ENCODE measurements at regions not wholly inside any gene's neighbourhood (a gene's known extent, or its start where the extent isn't known, plus 50 kb on each side); places are given as distances from the start of the nearest gene placed in this dataset.

DNA sequence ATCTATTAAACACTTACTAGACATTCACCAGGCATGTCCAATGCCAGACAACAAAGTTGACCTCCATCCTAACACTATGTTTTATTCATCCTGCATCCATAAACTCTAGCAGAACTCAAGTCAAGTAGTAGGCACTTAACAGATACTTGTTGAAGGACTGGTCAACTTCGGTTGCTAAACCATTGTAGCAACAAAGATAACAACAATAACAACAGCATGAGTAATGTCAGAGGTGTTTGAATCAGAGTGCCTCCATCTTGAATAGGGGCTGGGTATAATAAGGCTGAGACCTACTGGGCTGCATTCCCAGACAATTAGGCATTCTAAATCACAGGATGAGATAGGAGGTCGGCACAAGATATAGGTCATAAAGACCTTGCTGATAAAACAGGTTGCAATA, 180.5 kb upstream of the ZNF462 start:
- no peak for DNase-seq (ENCODE audit: low read depth)

DNA sequence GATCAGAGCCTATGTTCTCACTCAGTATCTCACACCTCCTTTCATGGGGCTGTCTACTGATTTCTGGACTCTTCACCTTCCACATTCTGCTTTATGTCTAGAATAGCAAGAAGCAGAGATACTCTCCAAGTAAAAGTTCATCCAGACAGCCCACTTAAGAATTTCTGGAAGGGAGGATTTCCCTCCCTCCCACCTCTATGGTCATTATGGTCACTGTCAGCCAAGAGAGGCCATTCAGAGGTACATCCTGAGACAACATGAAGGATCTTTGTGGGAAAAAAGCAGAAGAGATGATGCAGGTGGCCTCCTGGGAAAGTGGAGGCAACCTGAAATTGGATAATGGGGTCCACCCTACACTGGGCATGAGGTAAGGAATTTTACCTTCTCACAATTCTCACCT, 179.5 kb upstream of the ZNF462 start:
- no peak overlapping the region for H3K4me3 ChIP-seq (ENCODE audit: low read depth, low read length)

More for the DNA sequence above, 180.5 kb upstream of the ZNF462 start:
- TF ChIP-seq, protein P1, sequence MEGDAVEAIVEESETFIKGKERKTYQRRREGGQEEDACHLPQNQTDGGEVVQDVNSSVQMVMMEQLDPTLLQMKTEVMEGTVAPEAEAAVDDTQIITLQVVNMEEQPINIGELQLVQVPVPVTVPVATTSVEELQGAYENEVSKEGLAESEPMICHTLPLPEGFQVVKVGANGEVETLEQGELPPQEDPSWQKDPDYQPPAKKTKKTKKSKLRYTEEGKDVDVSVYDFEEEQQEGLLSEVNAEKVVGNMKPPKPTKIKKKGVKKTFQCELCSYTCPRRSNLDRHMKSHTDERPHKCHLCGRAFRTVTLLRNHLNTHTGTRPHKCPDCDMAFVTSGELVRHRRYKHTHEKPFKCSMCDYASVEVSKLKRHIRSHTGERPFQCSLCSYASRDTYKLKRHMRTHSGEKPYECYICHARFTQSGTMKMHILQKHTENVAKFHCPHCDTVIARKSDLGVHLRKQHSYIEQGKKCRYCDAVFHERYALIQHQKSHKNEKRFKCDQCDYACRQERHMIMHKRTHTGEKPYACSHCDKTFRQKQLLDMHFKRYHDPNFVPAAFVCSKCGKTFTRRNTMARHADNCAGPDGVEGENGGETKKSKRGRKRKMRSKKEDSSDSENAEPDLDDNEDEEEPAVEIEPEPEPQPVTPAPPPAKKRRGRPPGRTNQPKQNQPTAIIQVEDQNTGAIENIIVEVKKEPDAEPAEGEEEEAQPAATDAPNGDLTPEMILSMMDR (IDR thresholded peaks at IDR 0.05; ENCODE audit: control insufficient read depth, extremely low read depth, insufficient read depth), result no peak
- no peak overlapping the region for H3K4me3 ChIP-seq (ENCODE audit: low read depth, low read length)

DNA sequence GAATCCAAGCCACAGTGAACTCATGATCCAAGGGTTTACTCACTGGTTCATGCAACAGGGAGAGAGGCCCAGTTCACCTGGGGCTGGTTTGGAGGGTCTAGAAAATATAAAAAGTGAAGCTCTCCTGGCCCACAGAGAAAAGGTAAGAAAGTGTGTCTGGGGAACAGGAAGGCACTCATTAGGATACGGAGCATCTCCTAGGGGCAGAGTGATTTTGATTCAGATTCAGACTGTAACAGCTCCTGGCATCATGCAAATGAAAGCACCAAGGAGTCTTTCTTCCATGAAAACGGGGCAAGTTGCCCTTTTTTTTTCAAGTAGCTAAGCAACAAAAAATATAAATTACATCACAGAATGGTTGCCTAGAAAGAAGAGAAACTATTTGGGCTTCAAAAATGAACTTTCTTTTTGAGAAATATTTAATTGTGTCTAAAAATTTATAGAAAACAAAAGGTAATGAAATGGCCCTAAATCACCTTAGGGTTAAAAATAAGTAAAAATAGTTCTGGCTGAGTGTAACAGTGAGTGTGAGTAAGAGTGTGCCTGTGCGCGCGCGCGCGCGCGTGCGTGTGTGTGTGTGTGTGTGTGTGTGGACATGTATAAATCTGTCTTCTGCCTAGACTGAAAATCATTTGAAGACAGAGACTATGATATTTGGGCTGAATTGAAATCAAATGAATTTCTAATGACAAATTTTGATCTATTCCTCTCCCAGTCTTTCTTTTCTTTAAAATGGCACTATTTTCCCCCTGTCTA, 177.8 kb upstream of the ZNF462 start:
- DNase-seq (ENCODE audit: low read depth), result no peak
- TF ChIP-seq, protein P1 (IDR thresholded peaks at IDR 0.05; ENCODE audit: control insufficient read depth, extremely low read depth, insufficient read depth), result no peak
- no peak overlapping the region for H3K4me3 ChIP-seq (ENCODE audit: low read depth, low read length)

More for the DNA sequence above, 179.5 kb upstream of the ZNF462 start:
- TF ChIP-seq, protein P1 (IDR thresholded peaks at IDR 0.05; ENCODE audit: control insufficient read depth, extremely low read depth, insufficient read depth), result no peak
- no peak for DNase-seq (ENCODE audit: low read depth)

DNA sequence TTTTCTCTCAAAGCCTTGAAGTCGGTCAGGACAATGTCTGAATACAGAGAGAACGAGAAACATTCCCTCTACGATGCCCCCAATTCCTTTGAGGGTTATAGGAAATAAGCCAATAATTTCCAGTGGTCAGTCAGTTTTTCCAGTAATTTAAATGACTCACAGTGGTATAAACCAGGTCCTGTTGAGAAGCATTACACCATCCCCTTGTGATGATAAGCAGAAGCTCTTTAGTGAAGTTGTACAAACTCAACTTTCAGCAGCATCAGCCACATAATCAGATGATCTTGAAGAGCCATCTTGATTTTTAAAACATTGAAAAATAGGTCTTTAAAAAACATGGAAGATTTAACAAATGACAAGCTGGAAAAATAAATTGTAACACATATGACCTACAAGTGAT, 173.9 kb upstream of the ZNF462 start:
- no peak overlapping the region for H3K4me3 ChIP-seq (ENCODE audit: low read depth, low read length)
- TF ChIP-seq, protein P1 (IDR thresholded peaks at IDR 0.05; ENCODE audit: control insufficient read depth, extremely low read depth, insufficient read depth), result no peak
- no peak for DNase-seq (ENCODE audit: low read depth)

DNA sequence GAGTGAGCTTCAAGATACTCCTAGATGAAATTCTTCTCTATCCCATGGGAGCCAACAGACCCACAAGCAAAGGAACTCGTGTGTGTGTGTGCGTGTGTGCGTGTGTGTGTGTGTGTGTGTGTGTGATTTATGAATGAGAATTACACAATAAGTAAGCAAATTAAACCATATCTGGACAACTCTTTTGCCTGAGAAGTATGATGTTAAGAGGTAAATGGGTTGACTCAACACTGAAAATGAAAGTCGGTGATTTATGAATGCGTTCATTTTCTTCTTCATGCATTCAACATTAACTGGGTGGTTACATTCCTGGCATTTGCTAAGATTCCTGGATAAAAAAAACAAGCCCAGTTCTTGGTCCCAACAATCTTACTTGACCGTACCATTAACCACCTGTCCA, 171.3 kb upstream of the ZNF462 start:
- H3K4me3 ChIP-seq (ENCODE audit: low read depth, low read length), result no peak overlapping the region
- TF ChIP-seq, protein P1 (IDR thresholded peaks at IDR 0.05; ENCODE audit: control insufficient read depth, extremely low read depth, insufficient read depth), result no peak
- DNase-seq (ENCODE audit: low read depth), result no peak

DNA sequence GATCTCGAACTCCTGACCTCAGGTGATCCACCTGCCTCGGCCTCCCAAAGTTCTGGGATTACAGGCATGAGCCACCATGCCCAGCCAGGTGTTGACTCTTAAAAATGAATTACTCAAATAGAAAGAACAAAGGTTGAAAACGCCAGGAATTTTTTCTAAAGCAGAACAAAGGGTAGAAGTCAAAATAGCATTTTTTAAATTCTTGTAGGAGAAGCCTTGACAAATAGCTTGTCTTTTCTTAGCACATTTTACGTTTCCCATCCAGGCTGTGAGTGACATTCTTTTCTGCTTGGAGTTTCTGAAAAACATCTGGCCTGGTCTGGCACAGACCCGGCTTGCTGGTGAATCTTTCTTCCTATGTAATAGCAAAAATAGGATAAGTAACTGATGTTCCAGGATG, 169.4 kb upstream of the ZNF462 start:
- no peak for DNase-seq (ENCODE audit: low read depth)
- no peak overlapping the region for H3K4me3 ChIP-seq (ENCODE audit: low read depth, low read length)
- TF ChIP-seq, protein P1 (IDR thresholded peaks at IDR 0.05; ENCODE audit: control insufficient read depth, extremely low read depth, insufficient read depth), result no peak

DNA sequence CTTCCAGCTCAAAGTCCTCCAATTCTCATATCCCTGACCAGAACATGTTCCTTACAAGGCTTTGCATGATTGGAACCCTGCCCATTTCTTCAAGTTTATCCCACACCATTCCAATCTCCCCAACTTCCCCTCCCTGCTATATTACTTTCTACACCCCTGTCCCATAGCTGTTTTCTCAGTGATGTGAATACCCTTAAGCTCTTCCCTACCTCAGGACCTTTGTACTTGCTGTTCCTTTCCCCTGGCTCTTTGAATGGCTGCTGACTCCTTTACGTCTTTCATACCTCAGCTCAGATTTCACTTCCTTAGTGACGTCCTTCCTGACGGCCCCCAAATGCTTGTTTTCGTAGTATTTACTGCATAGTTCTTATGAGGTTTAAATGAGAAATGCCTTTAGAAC, 166.2 kb upstream of the ZNF462 start:
- no peak overlapping the region for H3K4me3 ChIP-seq (ENCODE audit: low read depth, low read length)
- TF ChIP-seq, protein P1 (IDR thresholded peaks at IDR 0.05; ENCODE audit: control insufficient read depth, extremely low read depth, insufficient read depth), result no peak
- no peak for DNase-seq (ENCODE audit: low read depth)

All from LNCaP clone FGC (cell line).